Sciatic nerve (tissue), 2 donors: ENCODE measurements at regions not wholly inside any gene's neighbourhood (a gene's known extent, or its start where the extent isn't known, plus 50 kb on each side); places are given as distances from the start of the nearest gene placed in this dataset.
"Not testable (repeated sequence)": the region's sequence is repeated elsewhere in the genome, so short reads cannot be mapped to it uniquely, and the experiment has no call there.

Experiments
- ATAC-seq: fragments of 200-7000 bp; cut with Tn5 transposase; one replicate; pipeline ENCODE4 v1.9.1; 2020; ENCODE audit warnings: mild to moderate bottlenecking, moderate library complexity
- DNase-seq: peaks from one replicate; pipeline ENCODE4 v3.0.0-alpha.2; 2020; ENCODE audit warnings: low spot score
- intact Hi-C: fragments of 100-400 bp; cut with DNase I; formaldehyde crosslinking; loops from one replicate; pipeline ENCODE4 v1.14.2; 2022
- donor health status: DM: no; HTN: no; CAD: no.
- donor health status: DM: no; HTN: no; CAD: no.

DNA sequence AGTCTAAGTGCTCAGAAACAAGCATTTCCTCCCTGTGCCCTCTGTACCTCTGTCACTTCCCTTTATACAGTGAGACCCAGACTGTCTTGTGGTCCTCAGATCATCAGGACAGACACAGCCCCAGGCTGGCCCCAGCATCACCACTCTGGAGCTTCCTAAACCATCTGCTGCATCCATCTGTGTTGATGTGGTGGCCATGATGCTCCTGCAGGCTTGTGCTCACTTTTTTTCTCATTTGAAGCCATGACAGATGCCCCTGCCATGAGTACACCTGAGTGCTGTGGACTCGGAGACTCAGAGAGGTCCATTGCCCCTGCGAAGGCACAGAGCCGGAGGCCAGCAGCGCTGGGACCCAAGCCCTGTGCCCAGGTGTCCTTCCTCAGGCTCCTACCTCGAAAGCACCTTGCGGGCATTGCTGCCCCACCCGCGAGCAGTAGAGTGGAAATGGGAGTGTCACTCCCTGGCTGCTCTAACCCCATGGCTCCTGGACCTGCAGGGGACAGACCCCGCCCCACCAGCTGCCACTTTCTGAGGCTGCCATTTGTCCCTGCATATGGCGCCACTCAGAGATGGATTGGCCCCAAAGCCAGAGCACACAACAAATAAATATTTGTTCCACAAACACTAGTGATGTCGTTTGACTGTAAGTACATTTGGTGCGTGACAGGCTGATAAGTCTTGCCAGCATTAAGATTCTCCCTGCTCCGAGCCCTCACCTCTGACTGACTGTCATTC is 593.5 kb downstream of the TBC1D22A start:
- ATAC-seq (no peak), DNase-seq (peak; percentile 51)
- intact Hi-C loops = no loop called here

DNA sequence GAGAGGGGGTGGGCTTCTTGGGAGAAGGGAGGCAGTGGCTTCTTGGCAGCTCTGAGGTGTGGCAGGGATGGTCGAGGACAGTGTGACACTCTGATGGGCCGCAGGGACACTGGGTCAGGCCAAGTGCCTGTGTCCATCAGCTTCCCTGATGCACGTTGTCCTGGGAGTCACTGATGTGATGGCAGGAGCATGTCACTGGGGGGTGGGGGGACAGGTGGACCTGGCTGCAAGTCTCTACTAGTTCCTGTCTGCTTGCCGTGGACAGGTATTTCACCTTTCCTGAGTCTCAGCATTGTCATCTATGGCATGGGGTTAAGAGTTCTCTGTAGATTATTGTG is 592.9 kb downstream of the TBC1D22A start:
- DNase-seq (no peak), ATAC-seq (no peak)
- intact Hi-C loops = no loop called here

- no peak for DNase-seq
- ATAC-seq = no peak
- intact Hi-C loops = no loop called here
Observed at GRCh38 chr22:47354668-47355387, 592.4 kb downstream of the TBC1D22A start.

- intact Hi-C loops = no loop called here
- ATAC-seq (no peak), DNase-seq (peak; percentile 36)
Observed at GRCh38 chr22:47352920-47353700, 590.7 kb downstream of the TBC1D22A start.

DNA sequence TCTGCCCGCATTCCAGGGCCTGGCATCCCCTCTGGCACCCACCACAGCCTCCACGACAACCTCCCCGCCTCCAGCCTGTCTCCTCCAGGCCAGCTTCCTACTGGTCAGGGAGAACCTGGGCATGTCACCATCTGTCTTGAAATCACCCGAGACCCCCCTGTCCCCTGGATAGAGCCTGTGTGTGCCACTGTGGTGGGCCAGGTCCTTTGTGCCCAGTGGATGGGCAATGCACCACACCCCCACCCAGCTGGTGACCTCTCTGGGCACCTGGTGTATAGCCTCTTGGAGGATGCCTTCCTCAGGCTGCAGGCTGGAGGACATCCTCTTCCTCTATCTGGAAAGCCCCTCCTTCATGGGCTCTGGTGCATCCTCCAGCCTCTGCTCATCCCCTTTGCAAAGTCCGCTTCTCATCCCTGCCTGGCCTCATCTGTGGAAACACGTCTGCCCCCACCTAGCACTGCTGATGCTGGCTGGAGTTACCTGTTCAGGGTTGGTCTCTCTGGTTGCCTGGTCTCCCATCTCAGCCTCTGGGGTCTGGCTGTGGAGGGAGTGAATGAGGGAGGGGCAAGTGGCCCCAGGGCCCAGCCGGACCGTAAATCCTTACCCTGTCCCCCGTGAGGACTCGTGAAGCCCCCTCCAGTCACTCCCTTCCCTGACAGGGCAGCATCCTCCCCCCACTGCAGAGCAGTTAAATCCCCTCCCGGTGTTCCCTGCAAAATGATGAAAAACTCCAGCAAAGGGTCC is 589.6 kb downstream of the TBC1D22A start:
- peak; percentile 35 for DNase-seq
- intact Hi-C loops = no loop called here
- ATAC-seq = no peak

DNA sequence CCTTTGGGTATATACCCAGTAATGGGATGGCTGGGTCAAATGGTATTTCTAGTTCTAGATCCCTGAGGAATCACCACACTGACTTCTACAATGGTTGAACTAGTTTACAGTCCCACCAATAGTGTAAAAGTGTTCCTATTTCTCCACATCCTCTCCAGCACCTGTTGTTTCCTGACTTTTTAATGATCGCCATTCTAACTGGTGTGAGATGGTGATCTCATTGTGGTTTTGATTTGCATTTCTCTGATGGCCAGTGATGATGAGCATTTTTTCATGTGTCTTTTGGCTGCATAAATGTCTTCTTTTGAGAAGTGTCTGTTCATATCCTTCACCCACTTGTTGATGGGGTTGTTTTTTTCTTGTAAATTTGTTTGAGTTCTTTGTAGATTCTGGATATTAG is 583.8 kb downstream of the TBC1D22A start:
- ATAC-seq, intact Hi-C loops, DNase-seq: not testable (repeated sequence)

- no peak for DNase-seq
- ATAC-seq = no peak
- intact Hi-C loops = no loop called here
Observed at GRCh38 chr22:47345025-47345424, 582.6 kb downstream of the TBC1D22A start.

GRCh38 chr22:47344414-47344813 is 582.0 kb downstream of the TBC1D22A start:
- DNase-seq = no peak
- ATAC-seq = no peak
- intact Hi-C loops = no loop called here

DNA sequence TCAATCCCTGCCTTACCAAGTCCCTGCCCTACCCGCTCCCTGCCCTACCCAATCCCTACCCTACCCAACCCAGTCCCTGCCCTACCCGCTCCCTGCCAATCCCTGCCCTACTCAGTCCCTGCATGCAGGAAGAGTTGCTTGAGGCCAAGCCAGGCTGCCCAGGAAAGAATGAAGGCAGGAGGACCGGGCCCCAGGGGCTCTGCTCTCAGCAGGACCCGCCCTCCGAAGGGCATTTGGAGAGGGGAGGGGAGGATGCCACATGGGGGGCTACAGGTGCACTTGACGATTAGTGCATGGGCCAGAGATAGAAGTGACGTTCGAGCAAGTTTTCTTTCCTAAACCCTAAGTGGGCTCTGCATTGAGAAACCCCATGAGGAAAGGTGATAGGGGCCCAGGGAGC is 581.2 kb downstream of the TBC1D22A start:
- ATAC-seq (no peak), DNase-seq (no peak)
- intact Hi-C loops = no loop called here

- intact Hi-C loops = no loop called here
Observed at GRCh38 chr22:47342446-47342845, 580.0 kb downstream of the TBC1D22A start.

GRCh38 chr22:47341464-47341863 is 579.0 kb downstream of the TBC1D22A start:
- no peak for ATAC-seq
- intact Hi-C loops = no loop called here

More at GRCh38 chr22:47342446-47342845, 580.0 kb downstream of the TBC1D22A start:
- DNase-seq (no peak), ATAC-seq (no peak)

GRCh38 chr22:47340851-47341436 is 578.5 kb downstream of the TBC1D22A start:
- intact Hi-C loops = no loop called here
- no peak for DNase-seq
- no peak for ATAC-seq

More at GRCh38 chr22:47341464-47341863, 579.0 kb downstream of the TBC1D22A start:
- DNase-seq = no peak

DNA sequence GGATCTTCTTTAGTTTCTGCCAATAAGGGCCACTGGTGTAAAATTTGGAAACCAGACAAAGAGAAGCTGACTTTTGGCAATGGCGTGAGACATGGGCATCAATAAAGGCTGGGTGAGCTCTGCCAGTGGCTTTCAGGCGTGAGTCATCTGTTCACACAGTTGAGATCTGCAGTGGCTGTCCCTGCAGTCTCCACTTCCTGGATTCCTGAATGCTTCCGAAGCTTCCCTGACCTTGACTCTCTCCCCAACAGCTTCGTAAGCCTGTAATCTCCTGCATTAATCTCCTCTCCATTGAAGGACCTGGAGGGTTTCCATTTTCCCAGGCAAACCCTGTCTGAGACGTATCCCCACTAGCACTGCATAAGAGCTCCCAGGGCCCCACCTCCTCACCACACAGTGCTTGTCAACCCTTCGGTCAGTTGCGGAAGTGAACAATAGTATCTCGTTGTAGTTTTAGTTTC is 574.7 kb downstream of the TBC1D22A start:
- ATAC-seq (no peak), DNase-seq (no peak)
- intact Hi-C loops = no loop called here

DNA sequence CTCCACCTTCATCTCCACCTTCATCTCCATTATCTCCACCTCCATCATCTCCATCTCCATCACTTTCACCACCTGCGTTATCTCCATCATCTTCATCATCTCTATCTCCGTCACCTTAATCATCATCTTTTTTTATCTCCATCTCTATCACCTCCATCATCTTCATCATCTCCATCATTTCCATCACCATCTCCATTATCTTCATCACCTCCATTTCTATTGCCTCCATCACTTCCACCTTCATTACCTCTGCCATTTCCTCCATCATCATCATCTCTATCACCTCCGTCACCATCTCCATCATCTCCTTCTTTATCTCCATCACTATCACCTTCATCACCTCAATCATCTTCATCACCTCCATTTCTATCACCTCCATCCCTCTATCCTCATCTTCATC is 573.5 kb downstream of the TBC1D22A start:
- intact Hi-C loops = no loop called here
- DNase-seq (no peak), ATAC-seq (no peak)

- no peak for DNase-seq
- intact Hi-C loops = no loop called here
- ATAC-seq = no peak
Observed at GRCh38 chr22:47335460-47335859, 573.0 kb downstream of the TBC1D22A start.

DNA sequence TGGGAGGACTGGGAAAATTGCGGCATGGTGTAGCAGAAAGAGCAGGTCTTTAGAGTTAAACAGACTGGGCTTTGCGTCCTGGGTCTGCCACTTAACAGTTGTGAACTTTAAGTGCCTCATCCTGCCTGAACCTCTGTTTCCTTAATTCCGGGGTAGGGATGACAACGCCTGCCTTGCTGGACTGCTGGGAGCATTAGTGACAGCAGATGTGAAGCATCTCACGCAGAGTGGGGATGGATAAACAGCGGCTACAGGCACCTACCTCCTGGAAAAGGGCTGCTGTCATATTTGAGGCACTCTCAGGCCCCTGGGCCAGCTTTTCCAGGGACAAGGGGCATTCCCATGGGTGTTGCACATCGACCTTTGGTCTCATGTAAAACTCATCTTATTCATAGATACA is 572.2 kb downstream of the TBC1D22A start:
- intact Hi-C loops = no loop called here
- ATAC-seq (no peak), DNase-seq (no peak)

- intact Hi-C loops = no loop called here
- no peak for ATAC-seq
- DNase-seq = no peak
Observed at GRCh38 chr22:47333625-47334024, 571.2 kb downstream of the TBC1D22A start.

DNA sequence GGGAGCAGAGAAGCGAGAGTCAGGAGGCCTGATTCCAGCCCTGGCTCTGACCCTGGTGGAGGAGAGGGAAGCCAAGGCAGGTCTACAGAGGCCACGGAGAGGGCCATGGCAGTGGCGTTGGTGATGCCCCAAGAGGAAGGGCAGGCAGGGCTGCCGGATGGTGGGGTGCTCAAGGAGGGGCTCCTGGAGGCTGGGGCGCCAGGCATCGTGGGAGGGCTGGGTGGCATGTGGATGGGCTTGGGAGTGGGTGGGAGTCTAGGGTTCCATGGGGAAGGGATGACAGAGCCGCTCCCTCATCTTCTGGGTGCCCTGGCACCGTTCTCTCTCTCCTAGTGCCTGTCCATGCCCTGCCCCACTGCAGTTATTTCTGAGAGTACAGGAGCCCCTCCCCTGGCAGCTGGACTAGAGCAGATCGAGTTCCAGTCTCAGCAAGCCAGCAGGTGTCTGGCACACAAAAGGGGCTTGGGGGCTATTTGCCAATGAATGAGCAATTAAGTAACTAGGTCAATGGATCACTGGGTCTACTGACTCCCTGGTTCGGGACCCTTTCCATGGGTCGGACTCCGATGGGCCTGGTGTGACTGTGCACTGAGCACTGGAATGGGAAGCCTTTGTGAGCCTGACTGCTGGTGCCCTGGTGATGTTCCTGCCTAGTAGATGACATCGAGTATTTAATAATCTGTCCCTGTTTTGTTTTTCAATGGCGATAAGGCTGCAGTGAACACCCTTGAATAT is 570.0 kb downstream of the TBC1D22A start:
- no peak for ATAC-seq
- intact Hi-C loops = no loop called here
- DNase-seq = no peak
